GM19043 (cell line): ENCODE measurements at regions not wholly inside any gene's neighbourhood (a gene's known extent, or its start where the extent isn't known, plus 50 kb on each side); places are given as distances from the start of the nearest gene placed in this dataset.
"Not testable (repeated sequence)": the region's sequence is repeated elsewhere in the genome, so short reads cannot be mapped to it uniquely, and the experiment has no call there.

Experiments used
- ATAC-seq: cut with Tn5 transposase; IDR thresholded peaks from one replicate; pipeline ENCODE4 v1.9.1; 2021; ENCODE audit warnings: low read depth; ENCODE audit not compliant: unreplicated experiment

- ATAC-seq: no peak
These were observed 206.3 kb upstream of the FZD8 start for GRCh38 chr10:35848412-35848811.

DNA sequence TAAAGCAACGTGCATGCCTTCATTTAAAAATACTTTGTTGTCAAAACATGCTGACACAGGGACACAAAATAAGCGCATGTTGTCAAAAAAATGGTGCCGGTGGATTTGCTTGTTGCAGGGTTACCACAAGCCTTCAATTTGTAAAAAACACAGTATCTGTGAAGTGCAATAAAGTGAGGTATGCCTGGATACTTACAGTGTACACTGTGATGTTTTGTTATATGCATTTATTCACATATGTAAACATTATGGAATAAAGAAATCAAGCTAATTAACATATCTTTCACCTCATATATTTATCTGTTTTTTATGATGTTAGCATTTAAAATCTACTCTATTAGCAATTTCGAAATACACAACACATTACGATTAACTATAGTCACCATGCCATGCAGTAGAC lies 202.6 kb upstream of the FZD8 start:
- no peak for ATAC-seq

GRCh38 chr10:35843524-35844181 lies 201.6 kb upstream of the FZD8 start:
- no peak for ATAC-seq

- ATAC-seq: no peak
These were observed 196.0 kb upstream of the FZD8 start for GRCh38 chr10:35838054-35838453.

- ATAC-seq: no peak
These were observed 193.4 kb upstream of the FZD8 start for GRCh38 chr10:35835545-35835944.

- ATAC-seq: no peak
These were observed 192.9 kb upstream of the FZD8 start for GRCh38 chr10:35834877-35835494.

GRCh38 chr10:35827783-35828182 lies 185.7 kb upstream of the FZD8 start:
- no peak for ATAC-seq

DNA sequence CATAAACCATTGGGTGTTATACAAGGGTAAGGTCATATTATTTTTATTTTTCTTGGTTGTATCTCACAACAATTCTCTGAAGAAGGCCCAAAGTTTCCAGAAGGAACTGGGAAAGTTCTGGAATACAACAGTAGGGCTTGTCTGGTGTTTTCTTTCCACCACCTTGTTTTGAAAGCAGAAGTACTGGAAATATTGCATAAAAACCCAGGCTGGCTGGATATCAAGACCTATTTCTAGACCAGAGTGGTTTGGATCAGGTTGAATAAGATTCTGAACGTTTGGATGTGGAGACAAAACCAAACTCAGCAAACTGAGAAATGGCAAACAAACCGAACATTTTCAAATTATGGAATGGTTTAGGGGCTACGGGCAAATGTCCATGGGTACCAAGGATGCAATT lies 182.6 kb upstream of the FZD8 start:
- no peak for ATAC-seq

DNA sequence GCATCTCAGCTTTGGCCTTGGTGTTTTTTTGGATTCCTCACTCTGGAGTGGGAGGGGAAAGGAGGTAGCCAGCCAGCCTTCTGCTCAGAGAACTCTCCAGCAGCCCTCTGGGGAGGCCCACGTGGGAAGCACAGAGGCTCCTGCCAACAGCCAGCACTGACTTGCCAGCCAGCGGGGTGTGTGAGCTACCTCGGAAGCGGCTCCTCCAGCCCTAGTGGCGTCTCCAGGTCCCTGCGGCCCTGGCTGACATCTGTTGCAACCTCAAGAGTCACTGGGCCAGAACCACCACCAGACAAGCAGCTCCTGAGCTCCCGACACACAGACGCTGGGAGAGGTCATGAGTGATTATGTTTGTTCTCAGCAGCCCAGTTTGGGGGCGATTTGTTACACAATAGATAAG lies 180.2 kb upstream of the FZD8 start:
- no peak for ATAC-seq

DNA sequence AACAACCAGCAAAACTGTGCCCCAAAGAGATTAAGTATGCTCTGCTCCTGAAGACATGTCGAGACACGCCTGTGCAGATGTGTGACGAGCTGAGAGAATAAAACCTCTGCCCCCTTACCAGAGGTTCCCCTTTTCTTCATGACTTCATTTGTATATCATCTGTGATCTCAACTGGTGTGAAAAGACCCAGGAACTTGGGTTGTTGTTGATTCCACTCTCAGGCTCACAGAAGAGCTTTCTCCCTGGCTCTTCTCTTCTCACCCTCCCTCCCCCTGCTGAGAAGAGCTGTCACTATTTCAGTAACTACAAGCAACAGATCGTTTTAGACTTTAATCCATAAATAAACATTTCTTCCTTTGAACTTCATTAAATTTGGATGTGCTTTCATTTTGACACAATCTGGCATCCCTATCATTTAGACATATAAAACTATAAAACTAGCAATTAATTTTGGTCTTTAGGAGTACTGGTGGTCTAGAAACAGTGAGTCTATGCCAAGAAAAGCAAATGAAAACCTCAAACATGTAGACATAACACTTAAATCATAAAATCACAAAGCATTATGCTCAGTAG lies 179.3 kb upstream of the FZD8 start:
- ATAC-seq: peak; percentile 86

DNA sequence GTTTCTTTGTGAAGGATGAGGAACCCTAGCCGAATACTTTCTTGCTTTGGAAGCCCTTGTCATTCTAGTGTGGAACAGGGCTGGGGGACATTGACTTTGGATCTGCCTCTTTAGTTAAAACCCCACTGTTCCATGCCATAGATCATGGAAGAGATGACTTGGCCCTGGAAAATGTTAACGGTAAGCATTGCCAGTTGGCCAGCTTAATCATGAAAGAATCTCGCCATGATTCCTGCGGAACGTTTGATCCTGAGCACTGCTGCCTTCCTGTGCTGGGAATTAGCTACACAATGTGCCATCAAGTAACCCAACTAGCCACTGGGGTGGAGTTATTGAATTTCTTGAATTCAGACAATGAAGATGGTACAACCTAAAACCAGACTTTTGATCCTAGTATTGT lies 177.6 kb upstream of the FZD8 start:
- ATAC-seq: no peak

DNA sequence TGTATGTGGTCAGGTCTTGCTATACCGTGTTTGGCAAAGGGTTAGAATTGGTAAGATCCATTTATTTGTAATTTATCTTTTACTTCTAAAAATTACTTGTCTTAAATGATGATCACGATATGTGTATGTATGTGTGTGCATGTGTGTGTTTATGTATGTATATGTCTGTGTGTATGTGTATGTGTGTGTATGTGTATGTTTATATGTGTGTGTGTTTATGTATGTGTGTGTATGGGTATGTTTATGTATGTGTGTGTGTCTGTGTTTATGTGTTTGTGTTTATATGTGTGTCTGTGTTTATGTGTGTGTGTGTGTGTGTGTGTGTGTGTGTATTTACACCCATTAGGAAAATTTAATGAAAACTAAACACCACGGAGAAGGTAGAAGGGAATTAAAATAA lies 176.9 kb upstream of the FZD8 start:
- no peak for ATAC-seq

DNA sequence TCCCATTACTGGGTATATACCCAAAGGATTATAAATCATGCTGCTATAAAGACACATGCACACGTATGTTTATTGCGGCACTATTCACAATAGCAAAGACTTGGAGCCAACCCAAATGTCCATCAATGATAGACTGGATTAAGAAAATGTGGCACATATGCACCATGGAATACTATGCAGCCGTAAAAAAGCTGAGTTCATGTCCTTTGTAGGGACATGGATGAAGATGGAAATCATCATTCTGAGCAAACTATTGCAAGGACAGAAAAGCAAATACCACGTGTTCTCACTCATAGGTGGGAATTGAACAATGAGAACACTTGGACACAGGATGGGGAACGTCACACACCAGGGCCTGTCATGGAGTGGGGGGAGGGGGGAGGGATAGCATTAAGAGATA lies 175.0 kb upstream of the FZD8 start:
- not testable (repeated sequence) for ATAC-seq

GRCh38 chr10:35813219-35813618 lies 171.1 kb upstream of the FZD8 start:
- ATAC-seq: no peak

DNA sequence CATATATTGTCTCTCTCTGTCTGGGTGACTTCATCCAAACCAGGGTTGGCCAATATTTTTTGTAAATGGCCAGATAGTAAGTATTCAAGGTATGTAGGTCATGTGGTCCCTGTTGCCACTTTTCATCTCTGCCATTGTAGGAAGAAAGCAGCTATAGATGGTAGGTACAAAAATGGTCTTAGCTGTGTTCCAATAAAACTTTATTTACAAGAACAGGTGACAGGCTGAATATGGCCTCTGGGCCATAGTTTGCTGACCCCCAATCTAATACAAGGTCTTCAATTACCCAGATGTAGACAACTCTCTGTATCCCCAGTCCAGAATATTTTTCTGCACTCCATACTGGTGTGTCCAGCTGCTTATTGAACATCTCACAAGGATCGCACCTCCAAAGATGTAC lies 166.2 kb upstream of the FZD8 start:
- ATAC-seq: no peak

- no peak for ATAC-seq
These were observed 160.9 kb upstream of the FZD8 start for GRCh38 chr10:35803046-35803445.

DNA sequence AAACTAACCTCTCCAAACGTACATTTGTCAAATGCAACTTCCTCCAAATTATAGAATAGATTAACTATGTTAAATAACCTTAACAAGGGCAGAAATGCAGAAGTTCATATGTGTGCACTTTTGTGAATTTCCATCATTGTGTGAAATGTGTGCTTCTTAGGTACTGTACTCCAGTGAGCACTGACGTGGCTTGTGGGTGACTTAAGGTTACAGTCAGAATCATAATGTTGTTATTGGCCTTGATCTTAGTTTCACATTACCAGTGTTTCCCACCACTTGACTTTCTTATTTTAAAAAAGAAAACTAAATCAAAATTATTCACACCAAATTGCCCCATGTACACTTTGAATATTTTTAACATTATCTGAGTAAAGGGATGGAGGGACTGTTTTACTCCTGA lies 155.1 kb upstream of the FZD8 start:
- no peak for ATAC-seq

- no peak for ATAC-seq
These were observed 153.2 kb upstream of the FZD8 start for GRCh38 chr10:35795131-35795824.

- ATAC-seq: no peak
These were observed 152.6 kb upstream of the FZD8 start for GRCh38 chr10:35794703-35795102.

- ATAC-seq: no peak
These were observed 150.2 kb upstream of the FZD8 start for GRCh38 chr10:35792291-35792690.

DNA sequence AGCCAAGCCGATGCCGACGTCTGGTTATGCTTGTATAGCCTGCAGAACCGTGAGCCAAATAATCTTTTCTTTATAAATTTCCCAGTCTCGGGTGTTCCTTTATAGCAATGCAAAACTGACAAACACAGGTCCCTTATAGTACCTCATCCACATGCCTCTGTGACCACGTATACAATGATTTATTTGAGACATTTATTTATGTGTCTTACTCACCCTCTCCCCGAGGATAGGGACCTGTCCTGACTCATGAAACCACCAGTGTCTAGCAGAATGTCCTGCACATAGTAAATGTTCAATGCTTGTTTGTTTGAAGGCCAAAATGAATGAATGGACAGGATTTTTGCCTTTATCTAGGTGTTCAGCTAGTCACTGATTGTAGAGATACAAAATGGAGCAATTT lies 147.9 kb upstream of the FZD8 start:
- no peak for ATAC-seq

GRCh38 chr10:35784751-35785150 lies 142.7 kb upstream of the FZD8 start:
- ATAC-seq: no peak
